Natural killer cell (primary cell): ENCODE measurements at regions not wholly inside any gene's neighbourhood (a gene's known extent, or its start where the extent isn't known, plus 50 kb on each side); places are given as distances from the start of the nearest gene placed in this dataset.

Source experiments
- ATAC-seq, 3 donors: fragments of 150-1000 bp in 2 of 3; fragments of 200-7000 bp in 1 of 3; cut with Tn5 transposase; 1 replicate in 1 of 3; 2 replicates in 2 of 3; pipeline ENCODE4 v1.10.0; 2021; ENCODE audit warnings: mild to moderate bottlenecking in 2 of 3, moderate library complexity in 2 of 3
- DNase-seq, 2 donors: peaks; one replicate each; pipeline versions ENCODE4 v3.0.0 to v3.0.0-alpha.2; 2013 to 2021; ENCODE audit warnings: mixed read lengths in 1 of 2
- H3K27ac ChIP-seq: one replicate; pipeline ENCODE4 v1.5.1; 2013; ENCODE audit warnings: mild to moderate bottlenecking, low read length
- H3K27me3 ChIP-seq: one replicate; pipeline ENCODE4 v1.6.1; 2013; ENCODE audit warnings: low read length; ENCODE audit not compliant: control insufficient read depth, insufficient read depth
- H3K36me3 ChIP-seq: one replicate; pipeline ENCODE4 v1.6.1; 2013; ENCODE audit warnings: low read length; ENCODE audit not compliant: control insufficient read depth, insufficient read depth
- H3K4me1 ChIP-seq: one replicate; pipeline ENCODE4 v1.6.1; 2013; ENCODE audit warnings: low read length; ENCODE audit not compliant: control insufficient read depth, insufficient read depth
- H3K4me3 ChIP-seq: one replicate; pipeline ENCODE4 v1.5.1; 2013; ENCODE audit warnings: low read length
- H3K9me3 ChIP-seq: one replicate; pipeline ENCODE4 v1.6.1; 2013; ENCODE audit warnings: low read length; ENCODE audit not compliant: control insufficient read depth, insufficient read depth
- H3K27ac Mint-ChIP-seq, 2 donors: one replicate each; pipeline ENCODE4 v1.8.0; 2022; ENCODE audit warnings: mild to moderate bottlenecking in 2 of 2, mixed read lengths in 2 of 2, moderate library complexity in 1 of 2
- H3K27me3 Mint-ChIP-seq, 2 donors: one replicate each; pipeline ENCODE4 v1.8.0; 2022; ENCODE audit warnings: low read depth in 2 of 2, mixed read lengths in 2 of 2
- H3K36me3 Mint-ChIP-seq: one replicate; pipeline ENCODE4 v1.8.0; 2022; ENCODE audit warnings: mixed read lengths
- H3K4me1 Mint-ChIP-seq, 2 donors: one replicate each; pipeline ENCODE4 v1.8.0; 2022; ENCODE audit warnings: mixed read lengths in 2 of 2
- H3K4me3 Mint-ChIP-seq: one replicate; pipeline ENCODE4 v1.8.0; 2022; ENCODE audit warnings: mild to moderate bottlenecking, moderate library complexity, mixed read lengths
- H3K9me3 Mint-ChIP-seq, 2 donors: one replicate each; pipeline ENCODE4 v1.8.0; 2022; ENCODE audit warnings: mixed read lengths in 2 of 2
- WGBS: methylation state at CpG from one replicate; pipeline ENCODE4 v1.1.7; 2013; ENCODE audit warnings: missing lambda C conversion rate; ENCODE audit not compliant: insufficient coverage; 5-methylcytosine and 5-hydroxymethylcytosine counted together
- intact Hi-C: fragments of 100-400 bp; cut with micrococcal nuclease; formaldehyde crosslinking; loops from one replicate; pipeline ENCODE4 v1.14.2; 2022
- TF ChIP-seq, protein P1 (sequence below): fragments of 200-600 bp; IDR thresholded peaks from one replicate; pipeline ENCODE4 v1.8.0; 2022; ENCODE audit warnings: antibody characterized with exemption

DNA sequence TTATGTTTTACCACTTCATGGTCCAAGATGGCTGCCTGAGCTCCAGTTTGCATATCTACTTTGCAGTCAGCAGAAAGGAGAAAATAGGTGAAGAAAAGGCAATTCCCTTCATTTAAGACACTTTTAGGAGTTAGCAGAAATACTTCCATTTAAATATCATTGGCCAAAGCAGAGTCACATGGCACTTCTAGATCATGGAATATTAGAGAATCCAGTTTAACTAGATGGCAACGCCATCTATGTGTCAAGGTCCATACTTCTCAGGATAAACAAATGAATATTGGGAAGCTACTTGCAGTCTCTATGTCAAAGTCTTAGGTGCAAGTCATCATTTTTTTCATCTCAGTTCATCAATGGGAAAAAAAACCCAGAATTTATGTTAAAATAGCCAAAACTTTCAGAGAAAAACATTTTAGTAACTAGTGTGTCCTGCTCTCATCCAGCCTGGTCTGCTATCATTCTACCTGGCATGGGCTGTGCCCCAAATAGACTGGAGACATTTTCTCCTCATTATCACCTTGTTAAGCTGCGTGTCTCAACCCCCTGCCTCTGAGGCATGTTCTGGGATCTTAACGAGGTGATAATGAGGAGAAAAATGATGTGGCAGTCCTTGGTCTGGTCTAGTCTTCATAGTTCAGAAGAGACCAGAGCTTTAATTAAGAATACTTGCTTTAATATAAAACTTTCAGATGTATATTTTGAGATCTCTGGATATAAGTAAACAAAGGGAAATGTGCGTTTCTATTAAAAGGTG is 227.3 kb downstream of the TBX18 start:
- H3K4me3 Mint-ChIP-seq = no peak overlapping the region
- no peak overlapping the region for H3K4me3 ChIP-seq
- intact Hi-C loops = no loop called here
- DNase-seq (no peak), ATAC-seq (no peak)
- H3K36me3 ChIP-seq = no peaks in the 10 kb centered on the region
- H3K4me1 ChIP-seq = no peaks in the 10 kb centered on the region
- no peak overlapping the region for H3K27ac ChIP-seq
- 90% methylated on average over 2 of the region's 4 CpGs for WGBS
- no peak overlapping the region for H3K27ac Mint-ChIP-seq
- H3K27me3 Mint-ChIP-seq = no peaks in the 10 kb centered on the region
- no peaks in the 10 kb centered on the region for H3K4me1 Mint-ChIP-seq
- H3K27me3 ChIP-seq = no peaks in the 10 kb centered on the region
- H3K36me3 Mint-ChIP-seq = peaks cover 4% of the 10 kb centered on the region
- peaks cover 9% of the 10 kb centered on the region for H3K9me3 ChIP-seq
- H3K9me3 Mint-ChIP-seq = peaks cover 8% of the 10 kb centered on the region in 2 donors
- TF ChIP-seq, protein P1, sequence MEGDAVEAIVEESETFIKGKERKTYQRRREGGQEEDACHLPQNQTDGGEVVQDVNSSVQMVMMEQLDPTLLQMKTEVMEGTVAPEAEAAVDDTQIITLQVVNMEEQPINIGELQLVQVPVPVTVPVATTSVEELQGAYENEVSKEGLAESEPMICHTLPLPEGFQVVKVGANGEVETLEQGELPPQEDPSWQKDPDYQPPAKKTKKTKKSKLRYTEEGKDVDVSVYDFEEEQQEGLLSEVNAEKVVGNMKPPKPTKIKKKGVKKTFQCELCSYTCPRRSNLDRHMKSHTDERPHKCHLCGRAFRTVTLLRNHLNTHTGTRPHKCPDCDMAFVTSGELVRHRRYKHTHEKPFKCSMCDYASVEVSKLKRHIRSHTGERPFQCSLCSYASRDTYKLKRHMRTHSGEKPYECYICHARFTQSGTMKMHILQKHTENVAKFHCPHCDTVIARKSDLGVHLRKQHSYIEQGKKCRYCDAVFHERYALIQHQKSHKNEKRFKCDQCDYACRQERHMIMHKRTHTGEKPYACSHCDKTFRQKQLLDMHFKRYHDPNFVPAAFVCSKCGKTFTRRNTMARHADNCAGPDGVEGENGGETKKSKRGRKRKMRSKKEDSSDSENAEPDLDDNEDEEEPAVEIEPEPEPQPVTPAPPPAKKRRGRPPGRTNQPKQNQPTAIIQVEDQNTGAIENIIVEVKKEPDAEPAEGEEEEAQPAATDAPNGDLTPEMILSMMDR = no peak

DNA sequence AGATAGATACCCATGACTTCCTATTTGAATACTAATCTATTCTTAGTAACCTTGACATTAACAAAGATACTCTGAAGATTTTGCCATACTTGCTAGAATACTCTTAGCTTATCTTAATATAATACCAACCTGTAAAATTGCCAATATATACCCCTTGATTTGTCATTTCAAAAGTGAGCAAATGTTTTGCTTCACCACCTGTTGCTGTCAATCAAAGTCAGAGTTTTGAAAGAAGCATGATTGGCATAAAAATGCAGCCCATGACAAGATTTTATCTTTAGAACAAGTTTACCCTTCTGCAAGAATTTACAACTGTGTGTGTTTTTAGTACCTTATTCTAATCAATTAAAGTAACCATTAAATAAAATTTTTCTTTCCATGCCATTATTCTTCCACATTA is 236.2 kb downstream of the TBX18 start:
- Mint-ChIP-seq H3K4me3 (no peak overlapping the region), H3K9me3 (peaks cover 15 to 20% of the 10 kb centered on the region in 2 donors), H3K36me3 (no peaks in the 10 kb centered on the region), H3K27me3 (no peaks in the 10 kb centered on the region), H3K4me1 (no peaks in the 10 kb centered on the region), H3K27ac (no peak overlapping the region)
- ATAC-seq (no peak), DNase-seq (no peak)
- no peaks in the 10 kb centered on the region for H3K4me1 ChIP-seq
- H3K27ac ChIP-seq = no peak overlapping the region
- H3K36me3 ChIP-seq = no peaks in the 10 kb centered on the region
- H3K9me3 ChIP-seq = peaks cover 3% of the 10 kb centered on the region
- TF ChIP-seq, protein P1 = no peak
- intact Hi-C loops = no loop called here
- H3K4me3 ChIP-seq = no peak overlapping the region
- no peaks in the 10 kb centered on the region for H3K27me3 ChIP-seq

DNA sequence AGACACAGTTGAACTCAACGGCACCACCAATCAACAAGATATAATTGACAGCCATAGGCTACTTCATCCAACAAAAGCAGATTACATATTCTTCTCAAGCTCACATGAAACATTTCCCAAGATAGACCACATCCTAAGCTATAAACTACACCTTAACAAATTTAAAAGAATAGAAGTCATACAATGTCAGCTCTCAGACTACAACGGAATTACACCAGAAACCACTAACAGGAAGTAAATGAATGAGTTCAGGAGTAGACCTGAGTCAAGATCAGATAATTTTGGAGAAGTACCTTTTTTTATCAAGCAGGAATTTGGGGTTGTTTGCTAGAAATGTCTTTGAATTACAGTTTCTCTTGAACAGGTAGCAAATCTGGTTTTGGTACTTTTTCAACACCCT is 237.8 kb downstream of the TBX18 start:
- intact Hi-C loops = no loop called here
- no peak overlapping the region for H3K27ac Mint-ChIP-seq
- H3K4me1 ChIP-seq = no peaks in the 10 kb centered on the region
- no peak overlapping the region for H3K4me3 ChIP-seq
- H3K36me3 ChIP-seq = no peaks in the 10 kb centered on the region
- H3K4me3 Mint-ChIP-seq = no peak overlapping the region
- TF ChIP-seq, protein P1 = no peak
- DNase-seq = no peak
- no peak overlapping the region for H3K27ac ChIP-seq
- H3K36me3 Mint-ChIP-seq = no peaks in the 10 kb centered on the region
- no peaks in the 10 kb centered on the region for H3K27me3 ChIP-seq
- WGBS = 32% methylated on average over 1 of the region's 2 CpGs
- H3K9me3 Mint-ChIP-seq = peaks cover 17 to 18% of the 10 kb centered on the region in 2 donors
- no peak for ATAC-seq
- peaks cover 3% of the 10 kb centered on the region for H3K9me3 ChIP-seq
- no peaks in the 10 kb centered on the region for H3K4me1 Mint-ChIP-seq
- H3K27me3 Mint-ChIP-seq = no peaks in the 10 kb centered on the region

DNA sequence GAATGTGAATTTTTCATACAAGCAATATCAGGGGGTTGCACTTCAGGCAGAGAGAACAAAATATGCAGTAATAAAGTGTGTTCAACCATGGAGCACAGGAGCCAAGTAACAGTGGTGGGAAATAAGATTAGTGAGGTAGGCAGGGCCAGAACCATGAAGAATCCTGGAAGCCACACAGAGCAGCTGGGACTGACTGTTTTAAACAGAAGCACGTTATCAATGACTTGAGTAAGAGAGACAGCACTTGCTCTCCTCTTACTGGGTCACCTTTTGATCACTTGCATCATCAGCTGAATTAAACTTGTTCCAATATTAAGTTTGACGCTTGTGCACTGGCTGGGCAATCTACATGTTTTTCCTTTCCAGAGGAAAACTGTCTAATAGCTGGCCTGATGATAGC is 238.5 kb downstream of the TBX18 start:
- Histone ChIP-seq H3K9me3 (peaks cover 3% of the 10 kb centered on the region), H3K4me3 (no peak overlapping the region), H3K27me3 (no peaks in the 10 kb centered on the region), H3K27ac (no peak overlapping the region), H3K4me1 (no peaks in the 10 kb centered on the region), H3K36me3 (no peaks in the 10 kb centered on the region)
- DNase-seq = no peak
- no peaks in the 10 kb centered on the region for H3K36me3 Mint-ChIP-seq
- no peak overlapping the region for H3K4me3 Mint-ChIP-seq
- intact Hi-C loops = no loop called here
- 88% methylated on average over 2 of the region's 2 CpGs for WGBS
- TF ChIP-seq, protein P1 = no peak
- ATAC-seq = no peak
- no peaks in the 10 kb centered on the region for H3K4me1 Mint-ChIP-seq
- H3K9me3 Mint-ChIP-seq = peaks cover 17 to 18% of the 10 kb centered on the region in 2 donors
- H3K27me3 Mint-ChIP-seq = no peaks in the 10 kb centered on the region
- no peak overlapping the region for H3K27ac Mint-ChIP-seq
